Astrocyte (in vitro differentiated cells and primary cell): ENCODE measurements at regions not wholly inside any gene's neighbourhood (a gene's known extent, or its start where the extent isn't known, plus 50 kb on each side); places are given as distances from the start of the nearest gene placed in this dataset.

Experiments used
- EZH2 ChIP-seq: IDR thresholded peaks from 2 replicates; pipeline ENCODE4 v1.6.1; 2012; ENCODE audit warnings: mild to moderate bottlenecking, low read length, inconsistent platforms; ENCODE audit not compliant: insufficient read depth
- TF ChIP-seq, protein P1 (sequence below): IDR thresholded peaks from 2 replicates; pipeline ENCODE4 v1.5.1; 2011; ENCODE audit warnings: low read depth, mild to moderate bottlenecking, inconsistent platforms, low read length, moderate library complexity; ENCODE audit not compliant: insufficient read depth

DNA sequence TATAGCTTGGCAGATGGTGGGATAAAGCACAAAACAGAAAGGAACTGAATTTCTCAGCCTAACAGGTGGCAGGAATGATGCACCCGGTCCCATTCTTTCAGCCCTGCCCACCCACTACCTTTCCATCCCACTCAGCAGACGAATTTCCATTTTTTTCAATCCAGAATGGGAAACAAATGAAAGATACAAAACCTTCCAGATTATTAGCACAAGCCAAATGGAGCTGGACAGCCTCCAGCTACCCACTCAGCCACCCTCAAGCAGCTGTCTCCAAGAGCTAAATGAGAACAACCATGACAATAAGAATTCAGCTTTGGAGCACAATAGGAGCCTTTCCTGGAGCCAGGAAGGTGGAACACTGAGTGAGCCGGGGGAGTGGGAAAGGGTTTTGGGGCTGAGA, 96.3 kb upstream of the ST6GALNAC5 start:
- TF ChIP-seq, protein P1, sequence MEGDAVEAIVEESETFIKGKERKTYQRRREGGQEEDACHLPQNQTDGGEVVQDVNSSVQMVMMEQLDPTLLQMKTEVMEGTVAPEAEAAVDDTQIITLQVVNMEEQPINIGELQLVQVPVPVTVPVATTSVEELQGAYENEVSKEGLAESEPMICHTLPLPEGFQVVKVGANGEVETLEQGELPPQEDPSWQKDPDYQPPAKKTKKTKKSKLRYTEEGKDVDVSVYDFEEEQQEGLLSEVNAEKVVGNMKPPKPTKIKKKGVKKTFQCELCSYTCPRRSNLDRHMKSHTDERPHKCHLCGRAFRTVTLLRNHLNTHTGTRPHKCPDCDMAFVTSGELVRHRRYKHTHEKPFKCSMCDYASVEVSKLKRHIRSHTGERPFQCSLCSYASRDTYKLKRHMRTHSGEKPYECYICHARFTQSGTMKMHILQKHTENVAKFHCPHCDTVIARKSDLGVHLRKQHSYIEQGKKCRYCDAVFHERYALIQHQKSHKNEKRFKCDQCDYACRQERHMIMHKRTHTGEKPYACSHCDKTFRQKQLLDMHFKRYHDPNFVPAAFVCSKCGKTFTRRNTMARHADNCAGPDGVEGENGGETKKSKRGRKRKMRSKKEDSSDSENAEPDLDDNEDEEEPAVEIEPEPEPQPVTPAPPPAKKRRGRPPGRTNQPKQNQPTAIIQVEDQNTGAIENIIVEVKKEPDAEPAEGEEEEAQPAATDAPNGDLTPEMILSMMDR, result no peak
- TF ChIP-seq EZH2, result no peak
